ENCODE measurements at regions not wholly inside any gene's neighbourhood (a gene's known extent, or its start where the extent isn't known, plus 50 kb on each side); places are given as distances from the start of the nearest gene placed in this dataset.

DNA sequence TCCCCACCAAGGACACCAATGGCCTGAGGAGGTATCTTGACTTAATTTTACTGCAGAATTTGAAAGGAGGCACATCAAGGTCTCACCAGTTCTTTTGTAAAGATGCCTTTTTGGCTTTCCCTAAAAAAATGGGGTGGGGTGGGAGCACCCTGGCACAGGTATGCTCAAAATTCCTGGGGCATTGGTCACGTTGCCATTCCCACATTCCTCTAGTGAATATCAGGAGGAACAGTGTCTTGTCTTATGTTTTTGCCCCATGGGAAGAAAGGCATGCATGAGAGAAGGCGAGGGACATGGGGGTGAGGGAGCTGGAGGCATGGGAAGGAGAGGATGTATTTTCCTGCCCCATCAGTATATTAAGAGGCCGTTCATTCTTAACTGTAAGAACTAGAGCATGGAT is 275.3 kb downstream of the CMPK2 start:
- Histone ChIP-seq H4K20me1 (no peaks in the 10 kb centered on the region), H3K4me1 (no peaks in the 10 kb centered on the region), H3K27ac (no peak overlapping the region), H3K4me3 (no peak overlapping the region), H3K36me3 (no peaks in the 10 kb centered on the region), H3K9me3 (no peaks in the 10 kb centered on the region), H3K9ac (no peak overlapping the region), H3K27me3 (no peaks in the 10 kb centered on the region), H3K4me2 (no peak overlapping the region)
- TF ChIP-seq Cebpa-rat (IDR thresholded peaks at IDR 0.05), result no peak

DNA sequence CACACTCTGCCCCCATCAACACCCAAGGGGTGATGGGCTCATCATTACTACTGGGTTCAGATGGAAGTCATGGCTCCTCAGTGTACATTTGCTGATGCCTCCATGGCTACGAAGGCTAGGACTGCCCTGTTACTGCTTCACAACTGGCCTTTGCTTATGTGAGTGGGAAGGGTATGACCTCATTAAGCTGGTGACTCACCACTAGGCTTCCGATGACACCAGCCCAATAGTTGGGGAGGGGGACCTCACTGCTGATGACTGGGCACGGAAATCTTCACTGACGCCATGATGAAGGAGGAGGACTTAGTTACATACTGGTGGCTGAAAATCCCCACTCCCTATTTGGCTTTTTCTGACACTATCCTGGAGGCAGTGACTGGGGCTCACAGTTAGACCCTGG is 263.2 kb downstream of the CMPK2 start:
- no peak for TF ChIP-seq Cebpa-rat (IDR thresholded peaks at IDR 0.05)
- no peaks in the 10 kb centered on the region for H3K27me3 ChIP-seq
- H3K4me2 ChIP-seq, result no peak overlapping the region
- no peaks in the 10 kb centered on the region for H3K9me3 ChIP-seq
- H4K20me1 ChIP-seq, result no peaks in the 10 kb centered on the region
- no peak overlapping the region for H3K27ac ChIP-seq
- no peaks in the 10 kb centered on the region for H3K36me3 ChIP-seq
- no peaks in the 10 kb centered on the region for H3K4me1 ChIP-seq
- no peak overlapping the region for H3K9ac ChIP-seq
- H3K4me3 ChIP-seq, result no peak overlapping the region

DNA sequence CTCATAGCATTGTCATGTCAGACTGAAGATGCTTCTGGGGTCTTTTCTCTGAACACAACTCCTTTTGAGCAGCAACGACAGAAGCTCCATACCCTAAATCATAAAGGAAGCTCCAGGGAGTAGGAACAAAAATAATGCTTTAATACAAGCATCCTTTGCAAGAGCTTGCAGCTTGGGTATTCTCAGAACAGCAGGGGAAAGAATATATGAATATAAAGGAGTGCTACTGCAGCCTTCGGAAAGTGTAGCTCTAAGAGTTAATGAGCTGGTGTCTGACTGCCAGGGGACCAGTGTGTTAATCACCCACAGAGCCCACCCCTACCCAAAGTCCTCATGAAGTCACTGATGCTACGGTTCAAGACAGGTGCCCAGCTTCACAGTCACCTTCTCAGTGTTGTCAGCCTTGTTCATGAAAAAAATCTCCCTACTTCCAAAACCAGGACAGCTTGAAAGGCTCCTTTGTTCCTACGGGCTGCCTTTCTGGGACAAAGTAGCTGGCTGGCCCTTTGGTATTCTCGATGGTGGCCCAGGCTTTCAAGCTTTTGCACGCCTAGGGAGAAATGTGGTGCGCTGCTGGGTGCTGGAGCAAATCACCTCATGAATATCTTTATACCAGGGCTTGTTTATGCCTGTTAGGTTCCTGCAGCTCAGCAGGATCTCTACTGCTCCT is 259.7 kb downstream of the CMPK2 start:
- H3K4me1 ChIP-seq, result no peaks in the 10 kb centered on the region
- no peak overlapping the region for H3K27ac ChIP-seq
- no peaks in the 10 kb centered on the region for H3K9me3 ChIP-seq
- no peaks in the 10 kb centered on the region for H4K20me1 ChIP-seq
- no peaks in the 10 kb centered on the region for H3K27me3 ChIP-seq
- H3K9ac ChIP-seq, result no peak overlapping the region
- TF ChIP-seq Cebpa-rat (IDR thresholded peaks at IDR 0.05), result no peak
- H3K4me3 ChIP-seq, result no peak overlapping the region
- no peaks in the 10 kb centered on the region for H3K36me3 ChIP-seq
- no peak overlapping the region for H3K4me2 ChIP-seq

DNA sequence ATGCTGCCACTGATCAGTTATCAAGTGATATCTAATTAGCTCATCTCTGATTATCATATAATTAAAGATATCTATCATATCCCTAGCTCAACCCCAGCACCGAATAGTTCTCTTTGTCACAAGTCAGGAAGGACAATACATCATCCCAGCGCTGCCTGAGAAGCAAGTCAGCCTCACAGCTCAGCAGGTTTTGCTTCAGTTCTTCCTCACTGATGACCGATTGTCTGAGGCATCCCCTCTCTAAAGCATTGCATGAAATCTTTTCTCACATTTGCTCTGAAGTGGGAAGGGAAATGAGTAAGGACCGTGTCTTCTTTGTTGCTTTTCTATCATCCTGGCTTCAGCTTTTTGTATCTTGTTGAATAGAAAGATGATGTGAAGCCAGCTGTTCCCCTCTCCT is 247.9 kb downstream of the CMPK2 start:
- Histone ChIP-seq H4K20me1 (no peaks in the 10 kb centered on the region), H3K27ac (peak overlapping the region; percentile 67), H3K4me3 (no peak overlapping the region), H3K4me2 (peak overlapping the region; percentile 68), H3K4me1 (peaks cover 20% of the 10 kb centered on the region), H3K9me3 (peaks cover 12% of the 10 kb centered on the region), H3K36me3 (no peaks in the 10 kb centered on the region; the same call in 1 of the 2 replicates), H3K9ac (no peak overlapping the region), H3K27me3 (no peaks in the 10 kb centered on the region)
- TF ChIP-seq Cebpa-rat (IDR thresholded peaks at IDR 0.05), result no peak

DNA sequence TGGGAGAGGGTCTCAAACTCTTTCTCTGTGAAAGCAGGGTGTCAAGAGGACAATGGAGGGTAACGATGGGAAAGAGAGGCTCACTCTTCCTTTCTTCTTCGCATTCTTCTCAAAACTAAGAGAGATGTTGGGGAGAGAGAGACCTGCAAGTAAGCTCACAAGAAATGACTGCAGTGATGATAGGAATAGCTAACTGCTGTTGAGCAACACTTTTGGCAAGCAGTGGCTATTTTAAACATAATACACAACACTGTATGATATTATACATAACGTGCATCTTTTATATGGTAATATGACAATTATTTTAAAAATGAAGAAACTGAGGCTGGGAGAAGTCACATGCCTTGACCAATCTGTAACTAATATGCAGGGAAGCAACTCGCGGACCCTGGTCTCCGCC is 247.5 kb downstream of the CMPK2 start:
- no peak overlapping the region for H3K4me3 ChIP-seq
- no peak overlapping the region for H3K9ac ChIP-seq
- peaks cover 8% of the 10 kb centered on the region for H3K9me3 ChIP-seq
- peak overlapping the region; percentile 68 for H3K4me2 ChIP-seq
- no peaks in the 10 kb centered on the region for H4K20me1 ChIP-seq
- H3K27me3 ChIP-seq, result no peaks in the 10 kb centered on the region
- H3K27ac ChIP-seq, result peak overlapping the region; percentile 67
- no peaks in the 10 kb centered on the region for H3K36me3 ChIP-seq
- no peak for TF ChIP-seq Cebpa-rat (IDR thresholded peaks at IDR 0.05)
- peaks cover 20% of the 10 kb centered on the region for H3K4me1 ChIP-seq

DNA sequence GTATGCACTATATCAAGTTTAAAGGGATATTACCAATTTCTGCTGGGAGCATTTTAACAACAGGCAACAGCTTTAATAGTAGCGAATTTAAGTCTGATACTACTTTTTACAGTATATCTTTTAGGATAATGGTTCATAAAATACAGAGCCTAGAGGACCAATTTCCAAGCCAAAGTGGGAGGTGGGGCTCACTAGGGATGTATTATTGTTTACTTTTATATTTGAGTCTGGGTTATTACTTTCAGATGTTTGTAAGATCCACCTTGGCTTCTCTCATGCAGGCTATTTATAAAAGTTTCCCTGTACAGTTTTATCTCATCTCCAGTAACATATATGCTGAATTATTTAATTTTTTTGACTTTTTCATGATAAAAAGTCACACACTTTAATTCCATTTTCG is 242.0 kb downstream of the CMPK2 start:
- Histone ChIP-seq H4K20me1 (no peaks in the 10 kb centered on the region), H3K36me3 (no peaks in the 10 kb centered on the region), H3K4me1 (no peaks in the 10 kb centered on the region), H3K4me3 (no peak overlapping the region), H3K27ac (no peak overlapping the region), H3K27me3 (no peaks in the 10 kb centered on the region), H3K4me2 (no peak overlapping the region), H3K9me3 (no peaks in the 10 kb centered on the region), H3K9ac (no peak overlapping the region)
- TF ChIP-seq Cebpa-rat (IDR thresholded peaks at IDR 0.05), result no peak

DNA sequence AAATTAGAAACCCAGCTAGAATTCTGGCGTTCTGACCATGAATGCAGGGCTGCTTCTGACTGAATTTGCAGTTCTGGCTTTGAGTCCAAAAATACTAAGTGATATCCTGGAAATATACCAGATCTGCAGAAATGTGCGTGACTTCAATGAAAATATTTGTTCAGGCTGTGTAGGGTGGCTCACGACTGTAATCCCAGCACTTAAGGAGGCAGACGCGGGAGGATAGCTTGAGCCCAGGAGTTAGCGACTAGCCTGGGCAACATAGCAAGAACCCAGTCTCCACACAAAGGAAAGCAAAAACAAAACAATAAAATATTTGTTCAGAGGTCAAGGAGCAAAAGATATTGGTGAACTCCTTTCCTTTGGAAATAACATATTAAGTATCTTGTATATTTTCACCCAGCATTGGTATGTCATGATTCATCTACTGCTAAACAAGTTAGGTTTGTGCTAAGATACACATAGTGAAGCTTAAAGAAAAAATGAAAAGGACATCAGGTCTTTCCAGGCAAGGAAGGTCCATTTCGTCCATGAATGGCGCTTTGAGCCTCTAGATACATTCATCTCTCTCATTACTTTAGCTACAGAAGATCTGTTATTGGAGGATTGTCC is 239.2 kb downstream of the CMPK2 start:
- no peaks in the 10 kb centered on the region for H4K20me1 ChIP-seq
- no peak for TF ChIP-seq Cebpa-rat (IDR thresholded peaks at IDR 0.05)
- no peaks in the 10 kb centered on the region for H3K4me1 ChIP-seq
- H3K4me2 ChIP-seq, result no peak overlapping the region
- H3K27ac ChIP-seq, result no peak overlapping the region
- H3K36me3 ChIP-seq, result no peaks in the 10 kb centered on the region
- no peak overlapping the region for H3K4me3 ChIP-seq
- no peaks in the 10 kb centered on the region for H3K27me3 ChIP-seq
- H3K9me3 ChIP-seq, result no peaks in the 10 kb centered on the region
- no peak overlapping the region for H3K9ac ChIP-seq

DNA sequence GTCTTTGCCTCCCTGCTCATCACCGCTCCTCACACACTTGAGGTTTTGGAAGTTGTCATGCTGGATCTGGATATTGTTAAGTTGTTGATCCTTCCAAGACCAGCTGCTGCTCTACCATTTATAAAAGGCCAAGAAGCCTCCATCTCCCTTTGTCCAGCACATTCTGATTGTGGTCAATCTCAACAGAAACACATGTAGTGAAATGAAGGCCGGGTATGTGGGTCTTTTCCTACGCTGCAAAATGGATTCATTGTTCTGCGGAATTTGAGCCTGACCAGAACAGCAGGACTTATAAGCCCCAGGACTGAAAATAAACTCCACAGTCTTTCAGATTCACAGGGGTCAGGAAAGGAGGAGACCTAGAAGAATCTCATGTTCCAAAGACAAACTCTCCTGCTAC is 238.4 kb downstream of the CMPK2 start:
- Histone ChIP-seq H3K9ac (no peak overlapping the region), H3K4me1 (no peaks in the 10 kb centered on the region), H3K27me3 (no peaks in the 10 kb centered on the region), H3K4me3 (no peak overlapping the region), H3K9me3 (no peaks in the 10 kb centered on the region), H3K4me2 (no peak overlapping the region), H3K27ac (no peak overlapping the region), H4K20me1 (no peaks in the 10 kb centered on the region), H3K36me3 (no peaks in the 10 kb centered on the region)
- TF ChIP-seq Cebpa-rat (IDR thresholded peaks at IDR 0.05), result no peak

DNA sequence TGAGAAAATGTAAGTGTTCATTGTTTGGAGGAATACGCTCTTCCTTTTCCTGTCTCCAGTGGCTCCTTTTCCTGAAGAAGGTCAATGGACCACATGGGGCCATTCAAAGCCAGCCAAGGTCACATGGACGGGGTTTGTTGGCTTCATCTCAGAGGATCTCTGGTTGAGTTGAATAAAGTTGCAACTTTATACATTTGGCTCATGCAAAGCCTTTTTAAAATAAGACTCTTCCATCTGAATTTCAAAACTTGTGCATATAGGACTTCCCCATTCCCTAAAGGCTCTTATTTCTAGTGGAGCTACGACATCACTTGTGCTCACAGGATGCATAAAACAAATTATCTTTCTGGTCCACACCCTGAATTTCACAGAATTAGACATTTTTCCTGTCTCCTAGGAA is 235.5 kb downstream of the CMPK2 start:
- Histone ChIP-seq H3K4me2 (no peak overlapping the region), H3K36me3 (no peaks in the 10 kb centered on the region), H3K4me3 (no peak overlapping the region), H3K4me1 (no peaks in the 10 kb centered on the region), H4K20me1 (no peaks in the 10 kb centered on the region), H3K9ac (no peak overlapping the region), H3K27me3 (no peaks in the 10 kb centered on the region), H3K9me3 (no peaks in the 10 kb centered on the region), H3K27ac (no peak overlapping the region)
- TF ChIP-seq Cebpa-rat (IDR thresholded peaks at IDR 0.05), result no peak

DNA sequence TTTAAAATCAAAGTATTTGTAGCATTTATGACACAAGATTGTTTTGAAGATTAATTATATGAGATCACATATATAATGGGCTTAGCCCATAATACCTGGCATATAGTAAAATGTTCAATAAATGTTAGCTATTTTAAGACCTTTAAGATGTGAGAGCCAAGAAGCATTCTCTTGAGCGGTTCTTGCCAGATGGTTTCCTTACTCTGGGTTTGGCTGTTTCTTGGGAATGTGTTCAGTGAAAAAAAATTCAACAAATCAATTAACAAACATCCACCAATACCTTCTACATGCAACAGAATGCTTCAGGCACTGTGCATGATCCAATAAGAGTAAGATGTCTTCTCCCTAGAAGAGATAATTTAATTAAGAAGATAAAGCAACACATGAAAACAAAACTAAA is 230.4 kb downstream of the CMPK2 start:
- Histone ChIP-seq H3K4me3 (no peak overlapping the region), H3K4me2 (no peak overlapping the region)
- TF ChIP-seq Cebpa-rat (IDR thresholded peaks at IDR 0.05), result no peak

More for the DNA sequence above, 230.4 kb downstream of the CMPK2 start:
- Histone ChIP-seq H3K27me3 (no peaks in the 10 kb centered on the region), H3K27ac (no peak overlapping the region), H3K4me1 (peaks cover 5% of the 10 kb centered on the region; the same call in 1 of the 2 replicates), H3K9me3 (no peaks in the 10 kb centered on the region), H3K36me3 (no peaks in the 10 kb centered on the region), H3K9ac (no peak overlapping the region), H4K20me1 (no peaks in the 10 kb centered on the region)

Measured in BLaER1 (cell line).